ENCODE measurements at regions not wholly inside any gene's neighbourhood (a gene's known extent, or its start where the extent isn't known, plus 50 kb on each side); places are given as distances from the start of the nearest gene placed in this dataset.

DNA sequence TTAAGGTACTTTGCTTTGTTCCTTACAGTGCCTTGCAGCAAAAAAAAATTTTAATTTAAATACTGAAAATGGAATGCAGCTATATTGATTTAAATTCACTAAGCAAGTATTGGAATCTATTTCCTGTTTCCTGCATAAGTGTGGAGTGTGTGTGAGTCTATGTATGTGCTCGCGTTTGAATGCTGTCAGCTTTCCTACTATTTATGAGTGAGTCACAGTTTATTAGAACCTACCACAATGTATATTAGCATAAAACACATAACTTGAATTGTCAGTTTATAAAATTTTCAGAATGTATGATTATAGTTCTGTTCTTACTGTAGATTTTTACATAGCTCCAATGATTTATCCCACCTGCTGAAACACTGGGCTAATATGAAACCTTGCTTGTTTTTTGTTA lies 302.1 kb downstream of the NR2F1-AS1 start:
- TF ChIP-seq EZH2 (IDR thresholded peaks at IDR 0.05; ENCODE audit: low read length, missing control alignments): no peak
- TF ChIP-seq CTCF (conservative IDR thresholded peaks at IDR 0.05 in 1 of 2, IDR thresholded peaks at IDR 0.05 in 1 of 2; ENCODE audit: low read depth in 1 of 2, low read length in 2 of 2): no peak
- Histone ChIP-seq H3K27me3 (ENCODE audit: control insufficient read depth, insufficient read depth, low read length) (no peaks in the 10 kb centered on the region), H3K9ac (ENCODE audit: insufficient read depth, low read length) (no peak overlapping the region), H3K9me3 (ENCODE audit: control insufficient read depth, insufficient read depth, low read depth, low read length) (no peaks in the 10 kb centered on the region), H2AFZ (ENCODE audit: low read length) (no peak overlapping the region), H3K36me3 (ENCODE audit: control insufficient read depth, insufficient read depth, low read length) (no peaks in the 10 kb centered on the region), H3K4me2 (ENCODE audit: extremely low read depth, insufficient read depth, low read length) (no peak overlapping the region), H3K79me2 (ENCODE audit: control insufficient read depth, insufficient read depth, low read length) (no peaks in the 10 kb centered on the region), H3K4me3 (replicated peaks in 1 of 4; ENCODE audit: control extremely low read depth in 1 of 4, insufficient read depth in 1 of 4, low read depth in 3 of 4, low read length in 4 of 4) (no peak overlapping the region), H3K27ac (ENCODE audit: insufficient read depth, low read length) (no peak overlapping the region), H4K20me1 (ENCODE audit: control insufficient read depth, extremely low read depth, insufficient read depth, low read length) (no peaks in the 10 kb centered on the region), H3K4me1 (ENCODE audit: control insufficient read depth, extremely low read depth, insufficient read depth, low read length) (no peaks in the 10 kb centered on the region)
- DNase-seq (ENCODE audit: low read depth in 2 of 2): peak; percentile 20 to 33

GRCh38 chr5:93277051-93277450 lies 304.0 kb downstream of the NR2F1-AS1 start:
- H3K9me3 ChIP-seq (ENCODE audit: control insufficient read depth, insufficient read depth, low read depth, low read length): no peaks in the 10 kb centered on the region
- no peak overlapping the region for H3K27ac ChIP-seq (ENCODE audit: insufficient read depth, low read length)
- TF ChIP-seq CTCF (conservative IDR thresholded peaks at IDR 0.05 in 1 of 2, IDR thresholded peaks at IDR 0.05 in 1 of 2; ENCODE audit: low read depth in 1 of 2, low read length in 2 of 2) (no peak), EZH2 (IDR thresholded peaks at IDR 0.05; ENCODE audit: low read length, missing control alignments) (no peak)
- peaks cover 3% of the 10 kb centered on the region for H3K4me1 ChIP-seq (ENCODE audit: control insufficient read depth, extremely low read depth, insufficient read depth, low read length)
- no peak overlapping the region for H3K4me3 ChIP-seq (replicated peaks in 1 of 4; ENCODE audit: control extremely low read depth in 1 of 4, insufficient read depth in 1 of 4, low read depth in 3 of 4, low read length in 4 of 4)
- no peak overlapping the region for H2AFZ ChIP-seq (ENCODE audit: low read length)
- no peak overlapping the region for H3K9ac ChIP-seq (ENCODE audit: insufficient read depth, low read length)
- H3K4me2 ChIP-seq (ENCODE audit: extremely low read depth, insufficient read depth, low read length): no peak overlapping the region
- no peaks in the 10 kb centered on the region for H4K20me1 ChIP-seq (ENCODE audit: control insufficient read depth, extremely low read depth, insufficient read depth, low read length)
- peak in 1 of 2 donors; percentile 39 for DNase-seq (ENCODE audit: low read depth in 2 of 2)
- H3K27me3 ChIP-seq (ENCODE audit: control insufficient read depth, insufficient read depth, low read length): no peaks in the 10 kb centered on the region
- H3K79me2 ChIP-seq (ENCODE audit: control insufficient read depth, insufficient read depth, low read length): no peaks in the 10 kb centered on the region
- no peaks in the 10 kb centered on the region for H3K36me3 ChIP-seq (ENCODE audit: control insufficient read depth, insufficient read depth, low read length)

DNA sequence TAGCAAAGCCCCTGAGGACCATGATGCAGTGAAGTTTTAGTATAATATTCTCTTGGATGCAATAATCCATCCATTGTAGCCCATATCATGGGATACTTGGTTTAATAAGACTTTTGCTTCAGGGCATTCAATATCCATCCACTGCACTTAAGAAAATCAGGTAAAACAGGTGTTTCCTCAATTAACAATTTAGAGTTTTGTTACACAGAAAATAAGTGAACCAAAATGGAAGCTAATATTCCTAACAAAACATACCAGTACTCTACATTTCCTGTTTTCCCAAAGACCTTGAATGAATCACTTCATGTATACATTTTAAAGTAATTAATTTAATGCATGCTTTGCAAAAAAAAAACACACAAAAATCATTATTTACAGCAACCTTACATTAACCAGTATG lies 305.6 kb downstream of the NR2F1-AS1 start:
- no peak overlapping the region for H3K4me2 ChIP-seq (ENCODE audit: extremely low read depth, insufficient read depth, low read length)
- no peaks in the 10 kb centered on the region for H3K36me3 ChIP-seq (ENCODE audit: control insufficient read depth, insufficient read depth, low read length)
- no peaks in the 10 kb centered on the region for H4K20me1 ChIP-seq (ENCODE audit: control insufficient read depth, extremely low read depth, insufficient read depth, low read length)
- no peak overlapping the region for H3K4me3 ChIP-seq (replicated peaks in 1 of 4; ENCODE audit: control extremely low read depth in 1 of 4, insufficient read depth in 1 of 4, low read depth in 3 of 4, low read length in 4 of 4)
- H3K79me2 ChIP-seq (ENCODE audit: control insufficient read depth, insufficient read depth, low read length): no peaks in the 10 kb centered on the region
- H2AFZ ChIP-seq (ENCODE audit: low read length): no peak overlapping the region
- H3K27ac ChIP-seq (ENCODE audit: insufficient read depth, low read length): no peak overlapping the region
- H3K9me3 ChIP-seq (ENCODE audit: control insufficient read depth, insufficient read depth, low read depth, low read length): no peaks in the 10 kb centered on the region
- DNase-seq (ENCODE audit: low read depth in 2 of 2): no peak
- no peaks in the 10 kb centered on the region for H3K27me3 ChIP-seq (ENCODE audit: control insufficient read depth, insufficient read depth, low read length)
- no peak overlapping the region for H3K9ac ChIP-seq (ENCODE audit: insufficient read depth, low read length)
- TF ChIP-seq EZH2 (IDR thresholded peaks at IDR 0.05; ENCODE audit: low read length, missing control alignments): no peak
- TF ChIP-seq CTCF (conservative IDR thresholded peaks at IDR 0.05 in 1 of 2, IDR thresholded peaks at IDR 0.05 in 1 of 2; ENCODE audit: low read depth in 1 of 2, low read length in 2 of 2): no peak
- H3K4me1 ChIP-seq (ENCODE audit: control insufficient read depth, extremely low read depth, insufficient read depth, low read length): peaks cover 3% of the 10 kb centered on the region

Measured in fibroblast of lung (primary cell).